Esophagus squamous epithelium (tissue), 5 donors: ENCODE measurements at regions not wholly inside any gene's neighbourhood (a gene's known extent, or its start where the extent isn't known, plus 50 kb on each side); places are given as distances from the start of the nearest gene placed in this dataset.

Experiments used
- DNase-seq: peaks from one replicate; lab custom pipeline; 2025; lab: John Stamatoyannopoulos, UW
- H3K27ac ChIP-seq, 4 donors: fragments of 200-600 bp; sonication (generic); one replicate each; pipeline ENCODE4 v1.5.1; 2016 to 2019; ENCODE audit warnings: mild to moderate bottlenecking in 1 of 4
- H3K27me3 ChIP-seq, 4 donors: fragments of 200-600 bp; sonication (generic); 1 replicate in 3 of 4; 2 replicates in 1 of 4; pipeline versions ENCODE4 v1.5.1 to v1.6.0; 2017 to 2021; ENCODE audit warnings: antibody characterized with exemption in 1 of 4
- H3K36me3 ChIP-seq, 3 donors: fragments of 200-600 bp; sonication (generic); one replicate each; pipeline ENCODE4 v1.5.1; 2016 to 2019
- H3K4me1 ChIP-seq, 3 donors: fragments of 200-600 bp; sonication (generic); one replicate each; pipeline ENCODE4 v1.5.1; 2017 to 2019
- H3K4me3 ChIP-seq, 4 donors: fragments of 200-600 bp; sonication (generic); 1 replicate in 3 of 4; 2 replicates in 1 of 4; pipeline ENCODE4 v1.5.1; 2016 to 2019; ENCODE audit warnings: mild to moderate bottlenecking in 2 of 4, moderate library complexity in 1 of 4
- H3K9me3 ChIP-seq, 3 donors: fragments of 200-600 bp; sonication (generic); one replicate each; pipeline ENCODE4 v1.5.1; 2016 to 2019
- CTCF ChIP-seq, 6 experiments: fragments of 450-650 bp in 4 of 6; fragments of 200-600 bp in 2 of 6; sonication (generic) in 2 of 6; IDR thresholded peaks; one replicate each; pipeline ENCODE4 v1.5.1; 2016 to 2019; ENCODE audit warnings: antibody characterized with exemption in 6 of 6, mild to moderate bottlenecking in 4 of 6, moderate library complexity in 4 of 6
- POLR2A ChIP-seq, 4 donors: fragments of 450-650 bp; IDR thresholded peaks; one replicate each; pipeline ENCODE4 v1.6.1; 2017; ENCODE audit warnings: antibody characterized with exemption in 4 of 4, mild to moderate bottlenecking in 4 of 4, moderate library complexity in 3 of 4
- WGBS, 2 donors: methylation state at CpG; one replicate each; pipeline ENCODE4 v1.1.5; 2018; 5-methylcytosine and 5-hydroxymethylcytosine counted together
- intact Hi-C: fragments of 100-400 bp; cut with DNase I; formaldehyde crosslinking; loops from one replicate; pipeline ENCODE4 v1.15.0; 2022
- donor health status: DM: yes; HTN: yes; CAD: no.

- TF ChIP-seq CTCF (IDR thresholded peaks at IDR 0.05) (no peak), POLR2A (IDR thresholded peaks at IDR 0.05) (no peak)
- H3K27me3 ChIP-seq: no peaks in the 10 kb centered on the region
- no peaks in the 10 kb centered on the region for H3K9me3 ChIP-seq
- DNase-seq: no peak
- H3K4me3 ChIP-seq: no peak overlapping the region
- no peak overlapping the region for H3K27ac ChIP-seq
- intact Hi-C loops: no loop called here
- no peaks in the 10 kb centered on the region for H3K36me3 ChIP-seq
- H3K4me1 ChIP-seq: no peaks in the 10 kb centered on the region
- WGBS, 2 donors: 24 to 26% methylated on average over 2 of the region's 2 CpGs
Measured at GRCh38 chr14:28406196-28406595, 360.4 kb upstream of the FOXG1 start.

- WGBS, 2 donors: 65 to 86% methylated on average over 3 of the region's 3 CpGs
Measured at GRCh38 chr14:28407031-28407825, 359.4 kb upstream of the FOXG1 start.

GRCh38 chr14:28407996-28408395 is 358.6 kb upstream of the FOXG1 start:
- H3K27ac ChIP-seq: no peak overlapping the region
- no peaks in the 10 kb centered on the region for H3K36me3 ChIP-seq
- H3K27me3 ChIP-seq: no peaks in the 10 kb centered on the region
- no peak overlapping the region for H3K4me3 ChIP-seq
- no peaks in the 10 kb centered on the region for H3K4me1 ChIP-seq
- intact Hi-C loops: no loop called here
- no peak for DNase-seq
- WGBS, 2 donors: 55 to 61% methylated on average over 3 of the region's 3 CpGs
- no peaks in the 10 kb centered on the region for H3K9me3 ChIP-seq
- TF ChIP-seq CTCF (IDR thresholded peaks at IDR 0.05) (no peak), POLR2A (IDR thresholded peaks at IDR 0.05) (no peak)

More at GRCh38 chr14:28407031-28407825, 359.4 kb upstream of the FOXG1 start:
- Histone ChIP-seq H3K4me3 (no peak overlapping the region), H3K36me3 (no peaks in the 10 kb centered on the region), H3K4me1 (no peaks in the 10 kb centered on the region), H3K27ac (no peak overlapping the region), H3K9me3 (no peaks in the 10 kb centered on the region), H3K27me3 (no peaks in the 10 kb centered on the region)
- no peak for DNase-seq
- TF ChIP-seq CTCF (IDR thresholded peaks at IDR 0.05) (no peak), POLR2A (IDR thresholded peaks at IDR 0.05) (no peak)
- intact Hi-C loops: no loop called here

- intact Hi-C loops: no loop called here
- no peak for DNase-seq
- Histone ChIP-seq H3K4me3 (no peak overlapping the region), H3K36me3 (no peaks in the 10 kb centered on the region), H3K4me1 (no peaks in the 10 kb centered on the region), H3K27me3 (no peaks in the 10 kb centered on the region), H3K27ac (no peak overlapping the region), H3K9me3 (no peaks in the 10 kb centered on the region)
- TF ChIP-seq CTCF (IDR thresholded peaks at IDR 0.05) (no peak), POLR2A (IDR thresholded peaks at IDR 0.05) (no peak)
- WGBS, 2 donors: 56 to 74% methylated on average over 3 of the region's 3 CpGs
Measured at GRCh38 chr14:28412077-28412476, 354.5 kb upstream of the FOXG1 start.

- DNase-seq: no peak
- intact Hi-C loops: no loop called here
- H3K9me3 ChIP-seq: peaks cover 0 to 5% (median 0%) of the 10 kb centered on the region in 3 donors
- no peak for TF ChIP-seq POLR2A (IDR thresholded peaks at IDR 0.05)
- no peak overlapping the region for H3K27ac ChIP-seq
- H3K4me3 ChIP-seq: no peak overlapping the region
- H3K27me3 ChIP-seq: no peaks in the 10 kb centered on the region
- H3K4me1 ChIP-seq: no peaks in the 10 kb centered on the region
- no peaks in the 10 kb centered on the region for H3K36me3 ChIP-seq
Measured at GRCh38 chr14:28426960-28427359, 339.6 kb upstream of the FOXG1 start.
